HG03342 (cell line): ENCODE measurements at regions not wholly inside any gene's neighbourhood (a gene's known extent, or its start where the extent isn't known, plus 50 kb on each side); places are given as distances from the start of the nearest gene placed in this dataset.
"Not testable (repeated sequence)": the region's sequence is repeated elsewhere in the genome, so short reads cannot be mapped to it uniquely, and the experiment has no call there.

ENCODE experiments used
- ATAC-seq: cut with Tn5 transposase; IDR thresholded peaks from one replicate; pipeline ENCODE4 v1.9.1; 2021; ENCODE audit warnings: mild to moderate bottlenecking, moderate library complexity; ENCODE audit not compliant: unreplicated experiment

DNA sequence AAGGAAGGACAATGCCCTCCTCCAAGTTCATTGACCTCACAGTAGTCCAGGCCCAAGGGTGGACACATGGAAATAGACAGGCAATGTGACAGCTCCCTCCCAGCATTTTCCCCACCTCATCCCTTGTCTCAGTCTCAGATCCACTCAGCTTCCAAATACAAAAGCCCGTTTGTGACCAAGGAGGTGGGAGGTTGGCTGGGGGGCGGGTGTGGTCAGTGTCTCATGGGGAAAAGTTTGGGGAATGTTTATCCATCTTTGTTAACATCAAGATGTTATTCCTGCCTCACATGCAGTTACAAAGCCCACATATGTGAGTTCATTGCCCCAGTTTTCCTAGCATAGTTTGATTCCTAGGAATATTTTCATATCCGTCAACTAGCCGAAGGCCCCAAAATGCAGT is 338.5 kb upstream of the PPP2R3A start:
- ATAC-seq: no peak

DNA sequence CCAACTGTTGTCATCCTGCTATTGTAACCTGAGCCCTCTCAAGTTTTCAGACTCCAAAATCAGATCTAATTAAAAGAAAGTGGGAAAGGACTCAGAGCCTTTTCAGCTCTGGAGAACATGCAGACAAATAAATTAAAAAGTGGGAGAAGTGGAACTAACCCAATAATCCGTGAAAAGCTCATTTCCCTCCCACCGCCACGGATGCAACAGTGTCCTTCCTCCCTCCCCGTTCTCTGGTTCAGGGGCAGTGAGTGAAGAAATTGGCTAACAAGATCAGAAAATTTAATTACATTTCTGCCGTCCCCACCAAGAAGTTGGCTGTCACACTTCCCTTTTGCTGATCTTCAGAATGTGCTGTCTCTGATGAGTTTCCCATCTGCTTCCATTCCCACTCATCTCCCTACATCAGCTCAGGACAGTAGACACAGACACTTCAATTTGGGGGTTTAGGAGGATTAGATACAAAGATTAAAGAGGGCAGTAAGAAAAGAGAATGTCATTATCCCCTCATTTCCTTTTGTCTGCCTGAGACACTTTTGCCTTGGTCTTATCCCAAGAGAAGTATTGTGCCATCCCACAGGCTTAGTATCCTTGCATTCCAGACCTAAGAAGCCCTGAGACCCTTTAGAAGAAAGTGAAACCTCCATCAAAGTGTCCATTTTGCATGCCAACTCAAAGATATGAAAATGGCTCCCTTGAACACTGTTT is 335.7 kb upstream of the PPP2R3A start:
- ATAC-seq: no peak

DNA sequence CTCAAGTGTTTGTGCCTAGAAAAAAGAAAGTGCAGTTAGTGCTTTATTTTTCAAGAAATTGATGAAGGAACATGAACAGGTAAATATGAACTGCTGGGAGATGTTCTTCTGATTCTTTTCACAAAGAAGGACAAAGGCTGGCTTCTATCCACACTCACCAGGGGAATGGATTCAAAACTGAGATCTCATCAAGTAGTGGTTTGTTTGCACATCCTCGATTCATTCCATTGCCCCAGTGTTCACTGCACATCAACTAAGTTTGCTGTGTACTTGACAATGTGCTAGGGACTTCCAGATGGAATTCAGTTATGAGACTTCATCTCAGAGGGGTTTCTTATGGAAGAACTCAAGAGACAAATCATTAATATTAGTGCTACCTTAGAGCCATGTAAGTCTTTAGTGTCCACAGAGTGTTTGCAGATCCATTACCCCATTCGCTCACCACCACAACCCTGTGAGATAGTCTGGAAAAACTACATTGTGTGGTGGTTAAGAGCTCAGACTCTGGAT is 332.9 kb upstream of the PPP2R3A start:
- ATAC-seq: no peak

DNA sequence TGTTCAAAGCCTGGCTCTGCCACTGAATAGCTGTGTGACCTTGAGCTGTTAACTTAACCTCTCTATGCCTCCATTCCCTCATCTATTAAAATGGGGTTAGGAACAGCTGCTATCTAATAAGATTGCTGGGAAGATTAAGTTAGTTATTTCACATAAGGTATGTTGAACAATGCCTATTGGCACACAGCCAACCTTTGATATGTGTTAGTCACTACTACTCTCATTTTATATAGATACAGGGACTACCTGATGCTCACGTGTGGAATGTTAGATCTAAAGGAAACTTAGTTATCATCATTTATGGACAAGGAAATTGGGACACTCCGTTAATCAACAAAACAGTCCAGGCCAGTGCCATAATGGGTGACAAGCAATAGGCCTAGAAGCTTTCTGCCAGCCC is 332.4 kb upstream of the PPP2R3A start:
- ATAC-seq: no peak

DNA sequence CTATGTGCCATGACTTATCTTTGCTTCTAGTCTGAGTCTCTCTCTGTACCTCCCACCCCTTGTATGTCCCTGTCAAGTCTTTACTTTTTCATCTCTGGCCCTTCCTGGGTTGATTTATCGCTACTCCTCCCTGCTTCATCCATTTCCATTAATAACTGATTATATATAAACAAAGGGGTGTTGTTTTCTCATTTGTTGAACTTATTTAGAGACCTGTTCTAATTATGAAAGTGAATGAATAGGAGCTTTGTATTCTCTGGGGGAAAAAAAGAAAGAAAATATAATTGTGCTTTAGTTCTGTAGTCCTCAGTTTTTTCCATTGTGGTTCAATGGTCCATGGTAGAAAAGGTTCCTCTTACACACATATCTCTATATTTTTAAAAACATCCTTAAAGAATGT is 328.9 kb upstream of the PPP2R3A start:
- ATAC-seq: no peak

DNA sequence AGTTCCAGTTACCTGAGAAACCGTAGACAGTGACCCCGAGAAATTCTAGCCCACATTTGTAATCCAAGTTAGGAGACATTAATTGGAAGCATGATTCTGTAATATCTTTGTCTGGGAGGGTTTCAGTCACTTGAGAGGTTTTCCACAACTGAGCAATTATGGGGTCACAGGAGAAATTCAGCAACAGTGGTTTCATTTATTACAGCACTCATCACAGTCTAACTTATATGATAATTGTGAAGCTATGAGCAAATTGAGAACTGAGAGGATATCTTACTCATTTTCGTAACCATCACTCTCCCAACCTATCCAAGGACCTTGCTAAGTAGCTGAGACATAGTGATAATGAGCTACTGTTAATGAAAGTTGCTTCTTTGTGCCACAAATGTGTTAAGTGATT is 328.5 kb upstream of the PPP2R3A start:
- ATAC-seq: no peak

DNA sequence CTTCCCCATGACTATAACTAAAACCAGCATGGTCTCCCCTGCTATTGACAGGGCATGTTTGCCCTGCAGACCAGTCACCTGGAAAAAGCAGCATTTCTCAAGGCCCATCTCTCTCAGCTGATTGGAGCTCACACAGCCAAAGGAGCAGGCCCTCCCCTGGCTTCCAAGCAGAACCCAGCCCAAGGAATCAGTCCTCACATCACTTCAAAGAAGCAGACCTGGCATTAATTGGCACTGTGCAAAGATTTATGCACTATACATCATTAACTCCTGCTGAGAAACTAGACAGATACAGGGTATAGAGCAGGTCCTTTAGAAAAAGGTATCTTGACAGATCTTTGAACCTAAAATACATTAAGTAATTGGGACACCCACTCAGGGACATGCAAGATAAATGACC is 323.8 kb upstream of the PPP2R3A start:
- ATAC-seq: no peak

DNA sequence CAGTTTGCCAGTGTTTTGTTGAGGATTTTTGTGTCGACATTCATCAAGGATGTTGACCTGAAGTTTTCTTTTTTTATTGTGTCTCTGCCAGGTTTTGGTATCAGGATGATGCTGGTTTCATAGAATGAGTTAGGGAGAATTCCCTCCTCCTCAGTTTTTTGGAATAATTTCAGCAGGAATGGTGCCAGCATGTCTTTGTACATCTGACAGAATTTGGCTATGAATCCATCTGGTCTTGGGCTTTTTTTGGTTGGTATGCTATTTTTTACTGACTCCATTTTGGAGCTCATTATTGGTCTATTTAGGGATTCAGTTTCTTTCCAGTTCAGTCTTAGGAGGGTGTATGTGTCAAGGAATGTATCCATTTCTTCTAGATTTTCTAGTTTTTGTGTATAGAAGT is 320.0 kb upstream of the PPP2R3A start:
- ATAC-seq: no peak

DNA sequence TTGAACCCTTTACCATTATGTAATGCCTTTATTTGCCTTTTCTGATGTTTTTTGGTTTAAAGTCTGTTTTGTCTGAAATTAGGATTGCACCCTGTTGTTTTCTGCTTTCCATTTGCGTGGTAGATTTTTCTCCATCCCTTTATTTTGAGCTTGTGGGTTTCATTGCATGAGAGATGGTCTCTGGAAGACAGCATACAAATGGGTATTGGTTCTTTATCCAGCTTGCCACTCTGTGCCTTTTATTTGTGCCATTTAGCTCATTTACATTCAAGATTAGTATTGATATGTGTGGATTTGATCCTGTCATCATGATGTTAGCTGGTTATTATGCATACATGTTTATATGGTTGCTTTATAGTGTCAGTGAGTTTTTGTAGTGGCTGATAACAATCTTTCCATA is 318.7 kb upstream of the PPP2R3A start:
- no peak for ATAC-seq

DNA sequence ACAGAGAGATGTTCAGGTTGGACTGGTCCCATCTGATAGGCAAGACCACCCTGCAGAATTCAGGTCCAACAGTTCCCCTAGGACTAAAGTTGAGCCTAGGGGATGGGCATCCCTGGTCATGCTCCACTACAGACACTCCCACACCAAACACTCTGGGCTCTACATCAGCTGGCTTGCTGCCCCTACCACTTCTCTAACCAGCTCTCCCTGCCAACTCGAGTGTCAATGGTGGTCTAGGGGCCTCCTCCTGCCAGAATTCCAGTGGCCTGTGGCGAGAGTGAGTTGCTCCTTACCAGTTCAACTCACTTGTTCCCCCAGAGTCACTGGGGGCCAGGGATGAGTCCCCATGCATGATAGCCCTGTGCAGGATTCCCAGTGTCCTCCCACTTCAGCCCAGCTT is 316.2 kb upstream of the PPP2R3A start:
- no peak for ATAC-seq

DNA sequence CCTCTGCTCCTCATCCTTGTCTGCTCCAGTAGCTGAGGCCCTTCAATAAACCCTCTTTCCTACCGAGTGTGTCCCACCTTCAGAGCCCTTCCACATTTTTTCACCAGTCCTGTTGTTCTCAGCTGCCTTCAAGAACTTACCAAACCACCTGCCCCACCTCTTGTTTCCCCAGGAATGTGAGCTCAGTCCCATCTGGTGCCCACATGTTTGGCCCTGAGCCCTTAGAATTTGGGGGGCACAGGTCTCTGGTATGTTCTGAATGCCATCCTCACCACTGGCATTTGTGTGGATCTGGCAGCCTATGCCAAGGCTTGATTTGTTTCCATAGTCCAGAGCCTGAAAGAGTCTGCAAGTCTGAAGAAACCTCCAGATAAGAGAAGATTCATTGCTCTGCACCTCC is 315.2 kb upstream of the PPP2R3A start:
- ATAC-seq: no peak

DNA sequence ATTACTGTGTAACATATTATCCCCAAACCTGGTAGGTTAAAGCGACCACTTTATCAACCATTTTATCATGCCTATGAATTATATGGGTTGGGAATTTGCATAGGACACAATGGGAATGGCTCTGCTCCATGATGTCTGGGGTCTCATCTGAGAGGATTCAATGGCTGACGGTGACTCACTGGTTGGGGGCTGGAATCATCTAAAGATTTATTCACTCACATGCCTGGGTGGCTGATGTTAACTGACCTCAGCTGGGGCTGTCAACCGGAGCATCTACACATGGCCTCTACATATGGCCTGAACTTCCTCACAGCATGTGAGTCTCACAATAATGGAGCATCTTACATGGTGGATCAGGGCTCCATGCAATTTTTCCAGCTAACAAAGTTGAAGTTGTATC is 313.1 kb upstream of the PPP2R3A start:
- ATAC-seq: no peak

DNA sequence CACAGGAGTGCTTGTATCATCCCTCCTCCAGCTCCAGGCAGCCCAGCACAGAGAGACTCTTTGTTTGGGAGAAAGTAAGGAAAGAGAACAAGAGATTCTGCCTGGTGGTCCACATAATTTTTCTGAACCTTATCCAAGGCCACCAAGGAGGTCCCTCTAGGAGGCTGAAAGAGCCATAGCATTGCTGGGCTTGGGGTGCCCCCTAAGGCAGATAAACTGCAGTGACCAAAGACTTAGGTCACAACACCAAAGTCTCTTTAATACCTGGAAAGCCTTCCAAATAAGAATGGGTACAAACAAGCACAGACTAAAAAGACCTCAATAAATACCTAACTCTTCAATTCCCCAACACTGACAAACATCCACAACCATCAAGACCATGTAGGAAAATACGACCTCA is 310.2 kb upstream of the PPP2R3A start:
- no peak for ATAC-seq

DNA sequence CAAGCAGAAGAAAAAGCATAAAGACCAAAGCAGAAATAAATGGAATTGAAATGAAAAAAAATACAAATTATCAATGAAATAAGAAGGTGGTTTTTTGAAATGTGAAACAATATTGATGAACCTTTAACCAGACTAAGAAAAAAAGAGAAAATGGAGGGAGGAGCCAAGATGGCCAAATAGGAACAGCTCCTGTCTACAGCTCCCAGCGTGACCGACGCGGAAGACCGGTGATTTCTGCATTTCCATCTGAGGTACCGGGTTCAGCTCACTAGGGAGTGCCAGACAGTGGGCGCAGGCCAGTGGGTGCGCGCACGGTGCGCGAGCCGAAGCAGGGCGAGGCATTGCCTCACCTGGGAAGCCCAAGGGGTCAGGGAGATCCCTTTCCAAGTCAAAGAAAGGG is 307.1 kb upstream of the PPP2R3A start:
- ATAC-seq: not testable (repeated sequence)

DNA sequence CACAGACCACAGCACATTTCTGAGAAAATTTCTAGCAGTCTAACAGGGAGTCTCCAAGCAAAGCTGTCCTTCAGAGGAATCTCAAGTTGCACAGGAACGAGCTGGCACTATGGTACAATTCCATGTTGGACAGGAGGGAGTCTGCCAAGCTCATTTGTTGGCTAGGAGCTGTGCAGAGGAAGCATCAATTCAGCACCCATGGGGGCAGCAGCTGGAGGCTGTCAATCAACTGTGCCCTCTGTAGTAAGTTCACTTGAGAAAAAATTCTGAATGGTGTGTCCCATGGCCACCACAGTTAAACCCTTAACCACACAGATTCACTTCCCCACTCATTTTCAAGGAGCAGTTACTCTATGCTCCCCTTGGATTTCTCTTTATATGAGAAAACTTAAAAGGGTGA is 298.5 kb upstream of the PPP2R3A start:
- no peak for ATAC-seq

DNA sequence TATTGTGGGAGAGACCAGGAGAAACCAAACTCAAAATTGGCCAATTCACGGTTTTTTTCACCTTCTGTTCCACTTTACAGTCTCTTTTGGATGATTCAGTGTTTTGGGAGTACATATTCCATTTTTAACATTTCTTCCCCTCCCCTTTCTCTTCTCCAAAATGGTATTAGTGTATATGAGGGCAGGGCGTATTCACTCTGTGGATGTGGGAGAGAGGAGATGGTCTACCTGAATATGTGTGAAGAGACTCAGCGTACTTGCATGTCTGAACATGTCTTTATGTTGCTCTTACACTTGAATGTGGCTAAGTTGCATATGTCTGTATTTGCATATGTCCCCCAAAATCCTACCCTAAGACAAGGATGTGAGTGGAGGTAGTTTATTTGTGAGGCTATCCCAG is 291.0 kb upstream of the PPP2R3A start:
- no peak for ATAC-seq

DNA sequence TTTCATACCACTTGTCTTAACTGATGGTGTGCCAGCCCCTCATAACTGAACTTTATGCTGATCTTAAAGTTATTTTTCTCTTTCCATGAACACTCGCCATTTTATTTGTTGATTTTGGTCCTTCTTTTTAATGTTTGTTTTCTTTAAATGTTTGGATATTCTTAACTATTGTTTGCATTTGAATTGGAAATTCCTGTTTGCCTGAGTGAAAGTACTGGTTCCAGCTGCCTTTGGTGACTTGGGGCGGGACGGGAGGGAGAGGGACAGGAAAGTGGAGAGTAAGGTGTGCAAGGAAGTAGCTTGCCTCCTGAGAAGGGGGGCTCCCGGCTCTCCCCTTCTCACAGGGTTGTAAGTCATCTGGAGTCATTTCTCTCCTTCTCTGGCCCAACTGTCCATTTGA is 287.1 kb upstream of the PPP2R3A start:
- no peak for ATAC-seq

DNA sequence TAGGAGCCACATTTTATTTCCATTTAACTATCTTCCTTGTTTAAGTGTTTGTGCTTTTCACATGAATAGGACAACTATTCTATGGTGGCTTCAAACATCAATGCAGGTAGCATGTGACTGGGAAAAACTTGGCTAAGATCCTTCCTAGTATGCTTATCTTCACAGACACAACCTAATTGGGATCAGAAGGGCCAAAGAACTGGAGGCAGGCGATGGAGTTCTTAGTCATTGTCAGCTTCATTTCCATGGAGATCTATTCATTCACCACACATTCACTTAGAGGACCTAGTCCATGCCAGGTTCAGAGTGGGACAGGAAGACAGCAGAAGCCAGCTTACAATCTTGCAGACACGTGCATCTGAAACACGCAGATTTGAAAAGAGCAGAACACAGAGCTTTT is 277.5 kb upstream of the PPP2R3A start:
- no peak for ATAC-seq

DNA sequence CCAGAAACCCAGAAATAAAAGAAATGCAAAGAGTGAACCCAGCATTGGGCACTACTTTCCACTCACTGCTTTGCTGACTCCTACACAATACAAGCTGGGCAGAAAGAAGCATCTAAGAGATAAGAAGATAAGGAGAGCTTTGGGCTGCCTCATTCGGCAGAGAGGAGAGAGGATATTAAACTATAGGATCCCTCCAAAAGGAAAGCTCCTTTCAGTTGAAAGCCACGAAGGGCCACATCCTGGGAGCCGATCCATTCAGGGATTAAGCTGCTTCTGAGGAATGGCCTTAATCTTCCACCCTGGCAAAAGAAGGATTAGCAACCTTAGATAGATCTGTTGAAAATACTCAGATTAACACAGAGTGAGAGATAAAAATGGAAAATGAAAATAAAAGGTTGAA is 274.9 kb upstream of the PPP2R3A start:
- no peak for ATAC-seq

DNA sequence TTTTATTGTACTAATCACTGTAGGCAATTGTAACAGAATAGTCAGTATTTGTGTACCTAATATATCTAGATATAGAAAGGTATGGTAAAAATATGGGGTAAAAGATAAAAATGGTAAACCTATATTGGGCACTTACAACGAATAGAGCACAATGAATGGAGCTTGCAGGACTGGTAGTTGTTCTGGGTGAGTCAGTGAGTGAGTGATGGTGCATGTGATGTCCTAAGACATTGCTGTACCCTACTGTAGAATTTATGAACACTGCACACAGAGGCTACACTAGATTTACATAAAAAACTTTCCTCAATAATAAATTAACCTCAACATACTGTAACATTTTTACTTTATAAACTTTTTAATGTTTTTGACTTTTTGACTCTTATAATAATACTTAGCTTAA is 274.3 kb upstream of the PPP2R3A start:
- ATAC-seq: no peak

DNA sequence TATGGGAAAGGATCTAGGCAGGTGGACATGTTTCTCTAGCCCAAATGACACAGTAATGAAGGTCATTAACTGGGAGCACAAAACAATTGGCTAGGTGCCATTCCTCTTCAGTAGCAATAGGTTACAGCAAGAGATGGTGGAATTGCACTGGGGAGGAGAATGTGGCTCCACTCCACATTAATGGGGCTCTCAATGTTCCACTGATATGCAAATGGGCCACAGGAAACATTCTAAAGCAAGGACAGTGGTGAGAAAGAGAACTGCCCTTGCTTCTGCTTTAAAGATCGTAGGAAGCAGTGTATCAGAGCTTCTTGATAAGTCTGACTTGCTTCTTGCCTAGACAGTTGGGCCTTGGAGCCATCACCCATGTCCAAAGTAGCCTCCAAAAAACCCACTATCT is 271.4 kb upstream of the PPP2R3A start:
- ATAC-seq: no peak

DNA sequence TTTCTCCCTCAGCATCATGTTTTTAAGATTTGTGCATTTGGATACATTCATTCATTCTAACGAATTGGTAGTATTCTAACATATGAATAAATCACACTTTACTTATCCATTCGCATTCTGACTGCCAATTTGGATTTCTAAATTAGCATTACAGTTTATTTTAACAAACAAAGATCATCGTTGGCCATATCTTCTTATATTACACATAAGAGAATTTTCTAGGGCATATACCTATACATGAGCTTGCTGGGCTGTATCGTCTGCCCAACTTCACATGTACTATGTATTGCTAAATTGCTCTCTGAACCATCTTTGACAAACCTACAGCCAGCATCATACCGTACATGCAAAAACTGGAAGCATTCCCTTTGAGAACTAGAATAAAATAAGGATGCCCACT is 265.8 kb upstream of the PPP2R3A start:
- ATAC-seq: no peak

DNA sequence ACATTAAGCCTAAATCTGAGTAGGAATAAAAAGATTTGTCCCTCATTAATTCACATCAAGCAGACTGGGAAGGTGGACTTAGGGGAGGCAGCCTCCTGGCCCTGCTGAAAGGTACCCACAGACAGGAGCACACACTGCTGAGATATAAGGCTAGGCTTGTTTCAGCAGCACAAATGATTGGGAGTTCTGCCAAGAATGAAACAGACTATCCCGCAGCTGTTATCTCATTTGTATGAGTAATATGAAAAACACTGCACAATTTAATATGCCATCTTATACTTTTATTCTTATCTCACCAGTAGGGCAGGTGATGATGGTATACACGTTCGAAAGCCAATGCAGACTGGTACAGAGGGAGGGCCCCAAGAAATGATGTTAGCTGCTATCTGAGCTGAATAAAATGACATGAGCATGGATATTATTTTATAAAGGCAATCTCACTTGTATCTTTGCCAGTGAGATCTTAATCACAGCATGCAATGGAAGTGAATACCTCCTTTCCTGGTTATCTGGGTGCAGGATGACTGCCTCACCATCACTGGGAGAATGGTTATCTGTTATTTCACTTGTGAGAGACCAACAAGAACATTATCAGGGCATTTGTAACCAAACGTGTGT is 258.7 kb upstream of the PPP2R3A start:
- ATAC-seq: no peak
